GM21367 (cell line): ENCODE measurements at regions not wholly inside any gene's neighbourhood (a gene's known extent, or its start where the extent isn't known, plus 50 kb on each side); places are given as distances from the start of the nearest gene placed in this dataset.
A peak's percentile ranks its signal among the peaks of the same experiment; 100 is the strongest.
"Not testable (repeated sequence)": the region's sequence is repeated elsewhere in the genome, so short reads cannot be mapped to it uniquely, and the experiment has no call there.

Source experiments
- ATAC-seq: cut with Tn5 transposase; IDR thresholded peaks from one replicate; pipeline ENCODE4 v1.9.1; 2021; ENCODE audit not compliant: unreplicated experiment

DNA sequence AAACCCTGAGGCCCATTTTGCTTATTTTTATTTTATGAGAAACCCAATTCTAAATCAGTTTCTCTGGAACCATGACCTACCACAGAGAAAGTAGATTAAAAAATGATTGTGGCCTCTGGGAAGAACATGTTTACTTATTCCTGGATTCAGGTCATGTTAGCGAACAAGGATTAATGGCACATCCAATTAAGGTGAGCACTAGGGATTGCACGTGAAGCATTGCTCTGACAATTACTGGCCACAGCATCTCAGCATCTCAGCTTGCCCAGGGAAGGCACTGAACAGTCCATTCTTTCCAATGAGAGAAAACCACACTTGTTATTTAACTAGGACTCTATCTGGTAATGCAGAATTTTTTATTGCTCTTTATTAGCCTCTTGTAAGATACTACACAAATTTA is 119.8 kb downstream of the ZNF330 start:
- no peak for ATAC-seq

DNA sequence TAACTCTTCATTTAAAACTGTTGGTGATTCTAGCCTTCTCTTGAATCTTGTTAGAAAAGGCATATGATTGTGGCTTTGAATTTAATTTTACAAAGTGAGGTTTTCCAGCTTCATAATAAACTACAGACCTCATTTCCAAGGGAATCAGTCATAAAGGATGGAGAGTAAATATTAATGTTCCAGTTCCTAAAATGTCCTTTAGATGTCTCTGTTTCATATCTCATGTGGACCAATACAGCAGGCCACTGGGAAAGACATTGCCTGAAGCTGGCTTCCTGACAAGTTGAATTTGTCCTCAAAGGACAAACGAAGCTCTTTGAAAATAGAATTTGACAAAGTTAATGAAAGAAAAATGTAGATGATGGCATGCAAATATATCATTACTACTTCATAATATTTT is 125.4 kb downstream of the ZNF330 start:
- ATAC-seq = peak; percentile 51

DNA sequence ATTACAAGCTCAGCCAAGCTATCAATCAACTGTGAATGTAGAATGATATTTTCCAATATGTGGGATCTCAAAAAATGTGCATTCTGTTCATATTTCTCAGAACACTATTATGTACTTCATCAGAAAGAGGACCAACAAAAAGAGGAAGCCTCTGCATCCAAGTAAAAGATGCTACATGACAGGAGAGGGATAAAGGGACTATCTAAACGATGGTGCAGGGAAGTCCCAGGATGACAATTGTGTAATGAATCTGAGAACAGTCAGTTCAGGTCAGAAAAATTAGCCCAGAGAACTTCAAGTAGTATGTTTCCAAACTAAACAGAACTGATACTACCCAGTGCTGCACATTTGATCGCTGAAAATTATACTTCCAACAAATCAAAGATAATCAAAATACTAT is 127.0 kb downstream of the ZNF330 start:
- ATAC-seq = no peak

DNA sequence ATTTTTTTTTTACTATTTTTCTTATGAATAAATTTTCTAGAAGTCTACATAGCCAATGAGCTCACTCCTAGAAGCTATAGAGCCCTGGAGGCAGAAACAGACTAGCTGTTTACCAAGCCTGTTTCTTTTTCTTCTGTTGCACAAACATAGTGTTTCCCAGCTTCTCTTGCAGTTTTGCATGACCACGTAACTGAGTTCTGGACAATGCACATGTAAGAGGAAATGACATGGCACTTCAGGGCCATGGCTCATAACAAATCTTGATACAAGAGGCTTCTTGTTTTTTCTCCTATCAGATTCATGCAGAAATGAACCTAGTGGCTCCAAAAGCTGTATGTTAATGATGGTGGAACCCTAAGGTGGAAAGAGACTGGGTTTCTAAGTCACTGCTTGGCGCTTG is 127.4 kb downstream of the ZNF330 start:
- peak; percentile 42 for ATAC-seq

DNA sequence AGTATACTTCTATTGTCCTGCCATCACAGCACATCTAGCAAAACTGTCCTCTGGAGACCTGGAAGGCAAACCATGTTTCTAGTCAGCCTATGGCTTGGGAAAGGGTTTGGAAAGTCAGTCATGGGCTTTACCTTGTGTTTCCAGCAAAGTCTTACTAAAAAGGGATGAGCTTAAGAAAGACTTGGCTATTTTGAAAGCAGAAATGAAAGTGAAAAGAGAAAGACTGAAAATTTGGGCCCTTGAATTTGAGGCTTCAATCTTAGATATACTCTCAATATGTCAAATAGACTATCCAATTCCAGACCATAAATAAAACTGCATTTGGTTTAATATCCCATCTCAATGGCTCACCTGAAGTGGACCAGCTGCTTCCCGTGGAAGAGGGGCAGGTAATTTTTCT is 127.9 kb downstream of the ZNF330 start:
- peak; percentile 21 for ATAC-seq

DNA sequence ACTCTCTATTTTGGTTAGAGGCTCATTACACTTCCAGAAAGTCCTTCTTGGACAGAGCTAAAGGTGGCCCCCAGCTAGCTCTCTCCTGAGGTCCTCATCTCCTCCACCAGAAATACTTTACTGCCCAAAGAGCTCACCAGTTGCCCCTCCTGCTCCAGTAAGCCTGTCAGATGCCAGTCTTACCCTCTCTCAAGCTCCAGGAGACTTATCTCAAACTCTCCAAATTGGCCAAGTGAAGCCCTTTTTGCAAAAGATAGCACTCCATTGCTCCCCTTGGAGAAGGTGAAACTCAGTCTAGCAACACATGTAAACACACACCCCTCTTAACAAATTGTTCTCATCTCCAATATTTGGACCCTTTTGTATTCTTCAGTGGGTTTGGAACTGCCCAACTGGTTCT is 128.5 kb downstream of the ZNF330 start:
- no peak for ATAC-seq

DNA sequence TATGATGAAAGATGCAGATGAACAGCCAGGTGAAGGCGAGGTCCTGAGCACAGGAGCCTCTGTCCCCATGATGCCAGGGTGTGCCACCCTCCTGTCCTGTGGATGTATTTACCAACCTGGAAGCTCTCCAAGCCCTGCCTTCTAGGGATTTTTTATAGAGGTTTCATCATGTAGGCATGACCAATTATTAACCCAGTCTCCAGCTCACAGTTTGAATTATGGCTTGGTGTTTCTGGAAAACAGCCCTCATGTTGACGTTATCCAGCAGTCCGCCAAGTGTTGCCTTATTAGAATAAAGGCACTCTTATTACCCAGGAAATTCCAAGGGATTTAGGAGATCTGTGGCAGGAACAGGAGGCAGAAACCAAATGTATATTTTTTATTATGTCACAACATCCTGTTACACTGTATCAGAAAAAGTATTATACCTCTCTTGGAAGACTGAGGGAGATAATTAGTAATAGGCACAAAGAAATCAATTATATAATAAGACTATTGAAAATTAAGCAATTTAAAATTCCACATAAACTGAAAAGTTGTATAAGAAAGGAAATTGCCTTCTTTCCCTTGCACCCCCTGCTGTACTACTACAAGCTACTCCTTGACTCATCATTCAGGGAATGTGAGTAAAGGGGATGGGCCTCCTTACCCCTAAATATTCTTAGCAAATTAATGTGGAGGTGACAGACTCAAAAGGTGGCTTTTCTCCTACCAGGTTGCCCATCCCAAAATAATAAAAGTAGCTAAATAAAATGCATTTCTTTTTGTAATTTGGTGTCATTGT is 129.6 kb downstream of the ZNF330 start:
- no peak for ATAC-seq

DNA sequence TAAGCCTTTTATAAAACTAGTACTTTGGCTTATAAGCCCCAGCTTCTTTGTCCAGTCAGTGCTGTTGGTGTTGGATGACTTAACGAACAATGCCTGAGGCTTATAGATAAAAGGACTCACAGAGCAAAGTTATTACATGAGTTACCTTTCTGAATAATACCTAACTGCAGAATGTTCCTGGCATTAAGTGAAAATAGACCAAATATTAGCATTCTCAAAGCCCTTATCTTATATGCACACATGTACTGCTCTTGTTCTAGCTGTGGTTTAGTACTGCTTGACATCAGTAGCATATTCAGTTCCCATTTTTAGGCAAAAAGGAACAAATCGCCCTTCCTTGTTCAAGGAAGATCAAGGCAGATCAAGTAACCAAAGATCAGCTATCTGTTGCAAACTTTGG is 131.6 kb downstream of the ZNF330 start:
- ATAC-seq = no peak

DNA sequence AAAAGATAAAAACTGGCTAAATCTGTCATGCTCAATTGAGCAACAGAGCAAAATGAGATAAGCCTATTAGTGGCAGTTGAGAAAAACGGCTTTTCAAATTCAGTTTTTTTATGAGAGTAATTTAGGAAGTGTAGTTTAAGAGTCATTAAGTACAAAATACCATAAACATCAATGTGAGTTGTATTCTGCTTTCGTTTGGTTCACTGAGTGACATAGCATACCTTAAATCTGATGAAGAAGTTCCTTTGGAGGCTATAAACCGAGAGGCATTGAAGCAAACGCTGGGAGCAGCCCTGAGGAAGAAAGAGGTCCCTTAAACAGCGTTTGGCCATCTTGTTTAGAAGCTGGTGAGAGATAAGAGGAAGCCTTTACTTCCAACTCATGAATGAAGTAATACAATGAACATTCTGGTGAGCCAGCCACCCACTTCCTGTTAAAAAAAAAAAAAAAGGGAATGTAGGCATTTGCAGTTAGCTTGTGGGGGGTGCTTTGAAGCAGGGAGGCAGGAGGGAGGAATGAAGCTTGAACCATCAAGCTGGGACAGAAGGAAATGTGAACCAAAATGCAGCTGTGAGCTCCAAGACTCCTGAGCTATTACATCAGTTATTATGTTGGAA is 132.3 kb downstream of the ZNF330 start:
- ATAC-seq = no peak

DNA sequence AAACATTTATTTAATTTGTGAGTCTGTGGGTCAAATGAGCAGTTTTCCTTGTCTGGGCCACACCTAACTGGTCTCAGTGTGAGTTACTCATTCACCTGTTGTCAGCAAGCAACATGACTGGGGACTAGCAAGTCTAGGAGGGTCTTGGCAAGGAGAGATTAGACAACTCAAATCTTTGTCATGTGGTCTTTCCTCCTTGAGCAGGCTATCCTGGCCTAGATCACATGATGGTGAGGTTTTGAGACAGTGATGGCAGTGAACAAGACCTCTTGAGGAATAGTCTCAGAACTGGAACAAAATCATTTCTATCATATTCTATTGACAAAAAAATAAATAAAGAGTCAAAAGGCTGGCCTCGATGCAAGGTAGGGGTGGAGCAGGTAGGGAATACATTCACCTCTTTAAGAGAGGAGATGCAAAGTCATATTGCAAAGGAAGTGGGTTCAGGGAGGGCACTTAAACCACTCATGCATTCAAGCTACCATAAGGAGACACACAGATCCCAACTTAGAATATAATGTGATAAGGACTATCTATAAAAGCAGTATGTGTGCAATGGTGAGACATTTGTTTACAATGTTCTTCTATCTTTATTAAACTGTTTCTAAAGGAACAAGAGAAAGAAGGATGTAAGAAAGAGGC is 135.7 kb downstream of the ZNF330 start:
- no peak for ATAC-seq

DNA sequence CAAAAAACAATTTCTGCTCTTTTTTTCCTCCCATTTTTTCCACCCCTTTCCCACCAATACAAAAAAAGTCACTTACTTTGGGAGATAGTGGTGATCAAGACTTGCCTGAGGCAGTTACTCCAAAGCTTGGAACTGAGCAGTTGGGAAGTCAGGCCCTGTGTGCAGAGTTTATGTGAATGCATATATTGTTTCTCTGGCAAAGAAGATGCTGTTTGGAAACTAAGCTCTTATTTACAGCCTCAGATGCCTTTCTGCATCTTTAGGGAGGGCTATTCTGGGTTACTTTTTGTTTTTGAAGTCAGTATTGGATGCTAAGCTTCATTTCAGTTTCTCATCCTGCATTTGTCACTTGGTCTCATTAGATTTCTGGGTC is 136.3 kb downstream of the ZNF330 start:
- ATAC-seq = no peak

DNA sequence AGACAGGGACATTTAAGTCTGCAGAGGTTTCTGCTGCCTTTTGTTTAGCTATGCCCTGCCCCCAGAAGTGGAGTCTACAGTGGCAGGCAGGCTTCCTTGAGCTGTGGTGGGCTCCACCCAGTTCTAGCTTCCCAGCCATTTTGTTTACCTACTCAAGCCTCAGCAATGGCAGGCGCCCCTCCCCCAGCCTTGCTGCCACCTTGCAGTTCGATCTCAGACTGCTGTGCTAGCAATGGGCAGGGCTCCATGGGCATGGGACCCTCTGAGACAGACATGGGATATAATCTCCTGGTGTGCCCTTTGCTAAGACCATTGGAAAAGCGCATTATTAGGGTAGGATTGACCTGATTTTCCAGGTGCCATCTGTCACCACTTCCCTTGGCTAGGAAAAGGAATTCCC is 147.5 kb downstream of the ZNF330 start:
- not testable (repeated sequence) for ATAC-seq

DNA sequence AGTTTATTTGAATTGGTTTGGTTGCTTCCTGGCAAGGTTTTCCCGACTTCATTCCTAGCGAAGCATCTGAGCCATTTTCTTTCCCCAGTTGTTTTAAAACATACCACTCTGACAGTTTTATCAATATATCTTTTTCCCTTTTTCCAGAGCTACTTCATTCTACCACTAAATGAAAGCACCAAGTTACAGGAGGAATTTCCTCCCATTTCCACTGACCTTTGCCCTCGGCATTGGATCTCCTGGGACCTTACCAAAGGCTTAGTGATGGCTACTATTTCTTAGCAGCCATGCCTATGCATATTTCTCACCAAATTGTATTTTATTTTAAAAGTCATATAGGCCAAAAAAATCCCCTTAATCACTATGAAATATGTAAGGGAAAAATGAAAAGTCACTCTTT is 150.5 kb downstream of the ZNF330 start:
- ATAC-seq = no peak

DNA sequence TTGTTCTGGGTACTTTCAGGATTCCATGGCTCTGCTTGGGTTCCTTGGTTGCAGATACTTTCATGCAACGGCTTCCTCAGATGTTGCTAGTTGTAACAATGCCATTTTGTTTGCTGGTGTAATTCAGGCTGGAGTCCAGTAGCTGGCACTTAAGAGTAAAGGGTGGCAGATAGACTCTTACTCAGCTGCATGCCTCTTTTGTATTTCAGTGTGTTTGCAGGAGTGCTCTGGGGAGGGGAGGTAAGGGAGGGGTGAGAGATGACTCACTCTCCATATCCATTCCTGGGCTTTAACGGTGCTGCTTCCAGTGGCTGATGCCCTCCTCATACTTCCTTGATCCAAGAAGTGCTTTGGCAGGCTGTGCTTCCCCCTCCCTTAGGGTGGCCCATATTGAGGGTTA is 155.2 kb downstream of the ZNF330 start:
- no peak for ATAC-seq

DNA sequence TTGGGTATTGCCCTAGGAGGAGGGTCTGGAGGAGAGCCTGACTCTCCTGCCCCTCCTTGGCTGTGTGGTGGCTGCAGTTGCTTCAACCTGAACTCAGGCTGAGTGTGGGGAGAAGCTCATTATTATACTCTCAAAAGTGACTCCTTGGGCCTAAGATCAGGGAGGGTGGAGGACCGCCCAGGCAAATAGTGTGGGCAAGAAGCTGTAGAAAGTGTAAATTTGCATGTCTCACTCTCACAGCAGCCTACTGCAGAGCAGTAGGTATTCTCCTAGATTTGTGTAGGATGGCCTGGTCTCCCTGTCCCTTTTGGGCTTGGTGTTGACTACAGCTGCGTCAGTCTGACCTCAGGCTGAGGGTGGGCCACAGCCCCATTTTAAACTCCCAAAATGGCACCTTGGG is 156.1 kb downstream of the ZNF330 start:
- ATAC-seq = peak; percentile 83

DNA sequence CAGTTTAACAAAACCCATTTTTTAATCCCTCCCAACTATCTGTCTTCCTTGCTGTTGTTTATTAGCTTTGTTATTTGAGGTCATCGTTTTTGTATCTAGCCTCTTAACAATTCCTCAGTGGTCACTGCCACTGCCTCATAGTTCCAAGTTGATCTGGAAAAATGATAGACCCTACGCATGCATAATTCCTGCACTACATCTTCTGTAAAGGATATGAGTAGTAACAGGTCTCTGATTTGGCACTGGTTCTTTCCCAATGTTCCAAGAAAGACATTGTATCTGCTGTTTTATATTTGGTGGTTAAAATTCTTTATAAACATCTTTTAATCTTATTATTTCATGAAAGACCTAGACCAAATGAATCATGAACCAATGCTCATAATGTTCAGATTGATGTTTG is 166.6 kb downstream of the ZNF330 start:
- no peak for ATAC-seq

DNA sequence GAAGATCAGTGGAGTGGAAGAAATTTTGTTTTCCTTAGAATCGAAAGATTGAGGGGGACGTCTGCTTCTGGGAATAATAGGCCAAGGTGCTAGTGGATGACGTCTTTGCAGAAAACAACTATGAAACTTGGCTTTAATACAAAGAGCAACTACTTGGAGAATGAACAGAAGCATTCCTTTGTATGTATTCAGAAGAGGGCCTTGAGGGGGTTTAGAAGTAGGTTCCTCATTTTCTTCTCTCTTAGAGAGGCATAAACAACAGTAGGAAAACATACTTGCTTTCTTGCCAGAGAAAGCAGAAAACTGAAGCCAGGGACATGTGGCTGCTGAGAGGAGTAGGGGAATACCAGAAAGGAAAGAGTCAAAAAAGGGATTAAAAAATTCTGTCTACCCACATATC is 167.8 kb downstream of the ZNF330 start:
- no peak for ATAC-seq

DNA sequence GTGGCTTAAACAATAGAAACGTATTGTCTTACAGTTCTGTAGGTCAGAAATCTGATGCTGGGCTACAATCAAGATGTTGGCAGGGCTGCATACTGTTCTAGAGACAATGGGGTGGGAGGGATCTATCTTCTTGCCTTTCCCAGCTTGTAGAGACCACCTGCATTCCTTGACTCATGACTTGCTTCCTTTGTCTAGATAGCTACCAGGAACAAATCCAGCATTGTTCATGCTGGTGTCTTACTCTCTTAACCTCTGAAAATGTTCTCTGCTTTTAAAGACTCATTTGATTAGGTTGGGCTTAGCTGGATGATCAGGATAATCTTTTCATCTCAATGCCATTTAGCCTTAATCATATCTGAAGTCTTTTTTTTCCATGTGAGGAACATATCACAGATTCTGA is 169.0 kb downstream of the ZNF330 start:
- no peak for ATAC-seq

DNA sequence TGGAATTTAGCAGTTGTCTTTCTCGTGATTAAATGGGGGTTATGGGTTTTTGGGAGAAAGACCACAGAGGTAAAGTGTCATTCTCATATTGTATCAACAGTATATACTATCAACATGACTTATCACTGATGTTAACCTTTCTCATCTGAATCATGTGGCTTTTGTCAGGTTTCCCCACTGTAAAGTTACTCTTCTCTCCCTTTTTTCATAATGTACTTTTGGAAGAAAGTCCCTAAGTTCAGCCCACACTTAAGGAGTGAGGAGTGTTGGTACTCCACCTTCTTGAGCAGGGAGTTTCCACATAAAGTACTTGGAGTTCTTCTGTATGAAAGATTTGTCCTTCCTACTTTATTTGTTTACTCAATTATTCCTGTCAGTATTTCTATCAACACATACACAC is 169.9 kb downstream of the ZNF330 start:
- ATAC-seq = no peak

DNA sequence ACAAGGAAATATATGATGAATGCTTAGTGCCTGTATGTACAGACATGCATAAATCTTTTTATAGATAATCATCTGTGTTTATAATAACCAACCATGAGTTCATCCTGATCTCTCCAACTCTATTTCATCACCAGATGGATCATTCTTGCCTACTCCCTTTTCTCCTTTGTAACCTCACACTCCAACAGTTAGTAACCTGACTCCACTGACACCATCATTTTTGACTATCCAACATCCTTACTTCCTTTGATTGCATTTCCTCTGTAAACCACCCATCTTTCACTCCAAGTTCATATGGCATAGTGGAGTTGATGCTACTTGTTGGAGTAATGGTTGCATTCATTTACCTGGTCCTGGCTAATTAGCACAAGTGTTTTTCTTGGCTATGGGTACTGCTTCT is 170.6 kb downstream of the ZNF330 start:
- no peak for ATAC-seq

DNA sequence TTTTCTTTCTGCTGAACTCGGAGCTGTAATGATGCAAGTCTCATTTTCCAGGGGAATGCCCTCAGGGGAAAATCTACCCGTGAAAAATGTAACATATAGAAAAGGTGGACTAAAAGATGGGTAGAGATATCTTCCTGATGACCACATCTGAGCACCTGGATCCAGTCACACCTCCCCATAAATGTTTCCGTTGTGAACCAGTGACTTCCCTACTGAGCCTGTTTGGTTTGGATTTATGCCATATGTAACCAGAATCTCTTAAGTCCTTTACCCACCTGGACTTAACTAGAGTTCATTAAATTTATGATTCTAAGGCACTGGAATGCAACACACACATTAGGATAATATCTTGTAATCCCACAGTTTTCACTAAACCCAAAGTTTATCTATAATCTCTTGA is 171.1 kb downstream of the ZNF330 start:
- no peak for ATAC-seq

DNA sequence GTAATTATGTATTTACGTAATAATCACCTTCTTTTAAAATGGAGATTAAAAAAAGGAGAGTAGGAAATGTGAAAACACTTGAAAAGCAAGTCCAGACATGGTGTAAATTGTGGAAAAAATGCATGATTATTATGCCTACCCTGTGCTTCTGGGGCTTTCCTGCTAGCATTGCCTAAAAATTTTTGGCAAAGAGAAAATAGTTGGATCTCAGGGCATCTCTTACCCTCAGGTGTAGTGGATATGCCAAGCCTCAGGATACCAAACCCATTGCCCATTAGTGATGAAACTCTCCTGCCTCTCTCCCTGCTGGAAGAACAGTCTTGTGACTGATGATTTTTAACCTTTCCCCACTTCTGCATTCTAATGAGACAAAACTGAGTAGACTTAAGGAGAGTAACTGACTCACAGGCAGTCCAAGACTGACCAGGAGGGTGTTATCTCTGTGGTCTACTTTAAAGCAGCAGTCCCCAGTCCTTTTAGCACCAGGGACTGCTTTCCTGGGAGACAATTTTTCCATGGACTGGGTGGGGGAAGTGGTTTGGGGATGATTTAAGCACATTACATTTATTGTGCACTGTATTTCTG is 174.6 kb downstream of the ZNF330 start:
- no peak for ATAC-seq
